ENCODE measurements at regions not wholly inside any gene's neighbourhood (a gene's known extent, or its start where the extent isn't known, plus 50 kb on each side); places are given as distances from the start of the nearest gene placed in this dataset.

DNA sequence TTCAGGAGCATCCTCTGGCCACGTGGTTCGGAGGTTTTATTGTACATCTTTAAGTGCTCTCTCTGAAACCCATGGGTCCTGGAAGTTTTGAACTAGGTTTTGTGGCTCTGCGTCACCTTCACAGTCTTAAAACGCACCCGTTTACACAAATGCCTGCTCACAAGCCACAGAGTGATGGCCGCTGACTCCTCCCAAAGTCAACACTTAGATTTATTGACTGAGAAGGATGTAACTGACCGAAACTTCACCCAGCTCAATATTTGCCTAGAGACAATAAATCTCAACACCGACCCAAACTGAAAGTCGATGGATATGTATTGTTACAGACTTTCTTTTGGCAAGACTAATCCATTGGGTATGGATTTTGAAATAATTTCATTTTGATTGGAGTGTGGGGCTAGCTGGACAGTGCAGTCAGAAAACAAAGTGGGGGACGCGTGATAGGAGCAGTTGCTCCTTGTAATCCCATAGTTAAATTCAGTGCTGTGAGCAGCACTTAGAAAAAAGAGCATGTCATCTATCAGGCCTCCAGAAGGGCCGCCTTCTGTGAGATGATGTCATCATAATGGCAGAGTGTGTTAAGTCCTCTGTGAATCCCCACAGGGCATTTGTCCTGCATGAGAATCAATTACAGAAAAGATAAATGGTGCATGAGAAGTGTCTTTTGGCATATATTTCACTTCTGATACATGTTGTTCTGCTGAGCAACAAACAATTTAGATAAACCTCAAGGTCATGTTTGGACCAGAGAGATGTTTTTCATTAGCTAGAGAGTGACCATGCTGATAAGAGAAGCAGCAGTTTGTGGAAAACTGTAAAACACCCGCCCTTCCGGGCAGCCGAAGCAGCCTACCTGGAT lies 183.7 kb downstream of the INO80D start:
- DNase-seq (ENCODE audit: low read depth): no peak

- DNase-seq (ENCODE audit: low read depth): no peak
Measured at GRCh38 chr2:205901491-205901890, 184.5 kb downstream of the INO80D start.

- no peak for DNase-seq (ENCODE audit: low read depth)
Measured at GRCh38 chr2:205898744-205899143, 187.2 kb downstream of the INO80D start.

GRCh38 chr2:205895981-205896655 lies 189.9 kb downstream of the INO80D start:
- DNase-seq (ENCODE audit: low read depth): no peak

GRCh38 chr2:205892665-205893259 lies 193.2 kb downstream of the INO80D start:
- DNase-seq (ENCODE audit: low read depth): no peak

- no peak for DNase-seq (ENCODE audit: low read depth)
Measured at GRCh38 chr2:205892251-205892655, 193.7 kb downstream of the INO80D start.

- DNase-seq (ENCODE audit: low read depth): no peak
Measured at GRCh38 chr2:205889114-205889513, 196.9 kb downstream of the INO80D start.

DNA sequence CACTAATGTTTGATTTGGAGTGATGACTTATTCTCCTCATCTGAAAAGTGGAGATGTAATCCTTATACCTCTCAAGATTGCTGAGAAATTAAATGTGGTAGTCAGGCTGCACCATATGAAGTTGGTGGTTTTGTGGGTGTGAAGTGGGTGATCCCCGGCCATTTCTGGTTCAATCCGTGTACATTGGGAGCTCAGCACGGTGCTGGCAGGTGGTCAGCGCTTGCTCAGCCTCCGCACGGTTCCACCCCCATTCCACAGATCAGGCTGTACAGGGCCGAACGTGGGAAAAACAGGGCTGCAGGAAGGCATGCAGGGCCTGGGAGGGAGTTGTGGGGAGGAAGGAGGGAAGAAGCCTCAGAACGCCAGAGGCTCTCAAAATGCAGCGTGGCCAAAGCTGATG lies 198.3 kb downstream of the INO80D start:
- no peak for DNase-seq (ENCODE audit: low read depth)

DNA sequence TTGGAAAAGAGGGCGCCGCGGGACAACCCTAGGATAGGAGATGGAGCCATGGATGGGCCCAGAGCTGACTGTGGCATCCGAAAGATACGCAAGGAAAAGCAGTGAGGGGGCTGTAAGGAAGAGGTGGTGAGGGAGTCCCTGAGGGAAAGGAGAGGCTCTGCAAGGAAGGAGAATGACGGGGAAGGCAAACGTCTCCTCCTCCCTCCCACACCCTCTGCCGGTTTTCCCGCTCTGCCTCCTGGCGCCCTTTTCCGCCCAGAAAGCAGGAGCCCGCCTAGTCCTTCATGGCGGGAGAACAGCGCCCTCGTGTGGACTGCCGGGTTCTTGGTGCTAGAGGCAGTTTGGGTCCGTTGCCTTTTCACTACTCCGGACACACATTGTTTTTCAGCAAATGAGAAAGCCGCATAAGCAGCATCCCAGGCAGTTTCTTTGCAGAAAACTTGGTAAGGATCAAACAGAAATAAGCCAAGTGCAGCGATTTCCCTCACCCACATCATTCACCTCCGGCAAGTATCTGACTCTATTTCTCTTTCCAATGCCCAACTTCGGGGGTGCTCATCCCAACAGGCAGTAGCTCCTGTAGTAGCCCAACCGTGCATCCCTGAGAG lies 200.4 kb downstream of the INO80D start:
- DNase-seq (ENCODE audit: low read depth): peak; percentile 44

DNA sequence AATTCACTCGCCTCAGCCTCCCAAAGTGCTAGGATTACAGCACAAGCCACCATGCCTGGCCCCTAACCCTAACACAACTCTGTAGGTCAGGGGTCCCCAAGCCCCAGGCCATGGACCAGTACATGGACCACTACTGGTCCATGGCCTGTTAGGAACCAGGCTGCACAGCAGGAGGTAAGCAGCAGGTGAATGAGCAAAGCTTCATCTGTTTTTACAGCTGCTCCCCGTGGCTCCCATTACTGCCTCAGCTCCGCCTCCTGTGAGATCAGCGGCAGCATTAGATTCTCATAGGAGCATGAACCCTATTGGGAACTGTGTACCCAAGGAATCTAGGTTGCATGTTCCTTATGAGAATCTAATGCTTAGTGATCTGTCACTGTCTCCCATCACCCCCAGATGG lies 201.7 kb downstream of the NRP2 start:
- no peak for DNase-seq (ENCODE audit: low read depth)

DNA sequence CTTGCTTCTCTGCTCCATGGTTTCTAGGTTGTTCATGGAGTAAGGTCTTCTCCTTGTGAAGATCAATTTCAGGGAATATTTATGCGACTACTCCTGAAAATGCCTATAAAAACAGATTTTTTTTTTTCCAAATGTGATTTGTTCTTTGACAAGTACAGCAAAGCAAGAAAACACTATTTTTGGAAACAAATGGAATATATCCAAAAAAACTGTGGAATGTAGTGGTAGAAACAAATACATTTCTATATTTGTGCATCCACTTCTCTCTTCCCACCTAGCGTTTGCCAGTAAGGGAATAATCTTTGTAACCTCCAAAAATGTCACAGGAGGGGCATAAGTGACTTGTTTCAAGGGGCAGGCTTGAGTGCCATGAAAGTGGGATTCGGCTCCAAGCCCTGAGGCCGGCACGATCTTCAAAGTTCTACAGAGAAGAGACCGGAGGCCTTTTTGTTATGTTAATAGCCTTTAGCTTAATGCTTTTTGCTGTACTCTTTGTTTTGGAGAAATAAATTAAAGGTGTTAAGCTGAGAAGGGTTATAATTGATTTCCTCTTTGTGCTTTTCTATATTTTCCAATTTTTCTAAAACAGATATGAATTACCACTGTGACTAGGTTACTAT lies 200.6 kb downstream of the NRP2 start:
- no peak for DNase-seq (ENCODE audit: low read depth)

DNA sequence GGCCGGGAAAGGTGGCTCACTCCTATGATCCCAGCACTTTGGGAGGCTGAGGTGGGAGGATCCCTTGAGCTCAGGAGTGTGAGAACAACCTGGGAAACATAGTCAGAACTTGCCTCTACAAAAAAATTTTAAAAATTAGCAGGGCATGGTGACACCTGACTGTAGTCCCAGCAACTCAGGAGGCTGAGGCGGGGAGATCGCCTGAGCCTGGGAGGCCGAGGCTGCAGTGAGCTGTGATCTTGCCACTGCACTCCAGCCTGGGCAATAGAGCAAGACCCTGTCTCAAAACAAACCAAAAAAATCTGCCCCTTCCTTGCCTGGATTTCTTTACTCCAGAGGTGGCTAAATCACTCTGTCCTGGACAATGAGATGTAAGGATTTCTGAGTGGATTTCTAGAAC lies 197.7 kb downstream of the NRP2 start:
- DNase-seq (ENCODE audit: low read depth): no peak

DNA sequence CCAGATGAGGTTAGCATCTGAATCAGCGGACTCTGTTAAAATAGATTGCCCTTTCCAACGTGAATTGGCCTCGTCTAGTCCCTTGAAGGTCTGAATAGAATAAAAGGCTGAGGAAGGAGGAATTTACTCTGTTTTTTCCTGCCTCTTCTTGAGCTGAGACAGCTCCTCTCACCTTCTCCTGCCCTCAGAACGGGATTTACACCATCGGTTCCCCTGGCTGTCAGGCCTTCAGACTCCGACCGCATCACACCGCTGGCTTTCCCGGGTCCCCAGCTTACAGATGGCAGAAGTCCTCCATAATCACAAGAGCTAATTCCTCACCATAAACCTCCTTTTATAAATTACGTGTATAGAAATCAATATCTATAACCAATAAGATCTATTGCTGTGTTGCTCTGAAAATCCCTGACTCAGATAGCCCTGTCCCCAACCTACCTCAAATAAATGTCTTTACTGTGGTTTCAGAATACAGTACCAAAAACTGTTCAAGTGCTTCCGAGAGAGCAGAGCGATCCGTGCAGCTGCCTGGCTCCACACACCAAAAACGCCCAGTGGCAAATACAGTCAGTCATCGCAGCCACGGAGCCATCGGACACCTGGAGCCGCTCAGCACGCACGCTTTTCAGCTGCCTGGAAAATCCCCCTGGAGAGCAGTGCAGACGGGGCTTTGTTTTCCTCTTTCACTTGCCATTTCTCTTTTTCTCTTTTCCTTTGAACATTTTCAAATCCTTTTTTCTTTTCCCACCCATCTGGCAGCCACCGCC lies 196.9 kb downstream of the NRP2 start:
- DNase-seq (ENCODE audit: low read depth): no peak

DNA sequence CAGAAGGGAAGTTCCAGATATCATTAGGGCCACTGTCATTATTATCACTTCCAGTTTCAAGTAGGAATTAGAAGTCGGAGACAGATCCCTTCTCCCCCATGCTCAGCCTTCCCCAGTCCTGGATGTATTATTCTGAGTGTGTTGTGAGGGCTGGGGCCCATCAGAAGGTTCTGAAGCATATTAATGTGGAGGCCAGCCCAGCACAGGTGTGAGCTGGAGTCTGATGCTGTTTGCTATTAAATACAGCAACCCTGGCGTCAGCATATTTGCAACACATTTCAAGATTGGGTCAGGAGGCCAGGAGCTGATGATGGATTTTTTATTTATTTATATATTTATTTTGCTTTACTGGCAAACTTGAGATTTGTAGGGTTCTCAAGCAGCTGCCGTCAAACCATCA lies 195.2 kb downstream of the NRP2 start:
- DNase-seq (ENCODE audit: low read depth): no peak

DNA sequence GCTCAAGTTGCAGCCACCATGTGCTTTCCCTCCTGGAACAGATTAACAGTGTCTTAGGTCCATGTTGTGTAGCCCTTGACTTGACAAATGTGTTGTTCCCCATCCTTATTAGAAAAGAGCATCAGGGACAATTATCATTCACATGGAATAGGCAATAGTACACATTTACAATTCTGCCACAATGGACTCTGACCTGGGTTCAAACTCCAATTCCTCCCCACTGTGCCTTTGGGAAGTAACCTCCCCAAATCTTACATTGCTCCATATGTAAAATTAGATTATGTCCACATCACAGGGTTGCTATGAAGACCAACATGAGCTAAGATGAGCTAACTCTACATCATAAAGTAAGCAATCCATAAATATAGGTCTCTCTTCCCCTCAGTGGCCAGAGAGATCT lies 193.8 kb downstream of the NRP2 start:
- DNase-seq (ENCODE audit: low read depth): no peak

GRCh38 chr2:205872716-205873115 lies 190.4 kb downstream of the NRP2 start:
- no peak for DNase-seq (ENCODE audit: low read depth)

GRCh38 chr2:205869439-205869838 lies 187.1 kb downstream of the NRP2 start:
- no peak for DNase-seq (ENCODE audit: low read depth)

DNA sequence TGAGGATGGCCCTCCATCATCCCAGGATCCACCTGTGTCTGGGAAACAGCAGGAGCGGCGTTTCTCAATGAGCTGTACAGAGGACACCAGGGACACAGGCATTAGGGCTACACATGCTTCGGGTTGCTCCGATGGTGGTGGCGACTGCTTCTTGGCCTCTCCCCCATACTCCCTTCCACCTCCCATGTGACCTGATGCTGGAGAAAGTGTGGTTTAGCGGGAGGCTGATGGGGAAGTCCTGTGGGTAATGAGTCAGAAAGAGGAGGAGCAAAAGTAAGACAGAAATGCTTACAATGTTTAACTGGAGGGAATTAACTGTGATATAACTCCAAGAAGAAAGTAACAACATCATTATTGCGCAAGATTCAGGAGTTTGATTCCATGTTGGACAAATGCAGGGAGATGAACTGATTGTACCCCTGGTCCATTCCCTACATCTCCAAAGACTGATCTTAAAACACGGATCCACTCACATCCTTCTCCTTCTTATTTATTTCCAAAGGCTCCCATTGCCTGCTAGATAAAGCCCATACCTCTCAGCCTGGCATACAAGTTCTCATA lies 186.6 kb downstream of the NRP2 start:
- DNase-seq (ENCODE audit: low read depth): no peak

GRCh38 chr2:205868053-205868452 lies 185.8 kb downstream of the NRP2 start:
- no peak for DNase-seq (ENCODE audit: low read depth)

DNA sequence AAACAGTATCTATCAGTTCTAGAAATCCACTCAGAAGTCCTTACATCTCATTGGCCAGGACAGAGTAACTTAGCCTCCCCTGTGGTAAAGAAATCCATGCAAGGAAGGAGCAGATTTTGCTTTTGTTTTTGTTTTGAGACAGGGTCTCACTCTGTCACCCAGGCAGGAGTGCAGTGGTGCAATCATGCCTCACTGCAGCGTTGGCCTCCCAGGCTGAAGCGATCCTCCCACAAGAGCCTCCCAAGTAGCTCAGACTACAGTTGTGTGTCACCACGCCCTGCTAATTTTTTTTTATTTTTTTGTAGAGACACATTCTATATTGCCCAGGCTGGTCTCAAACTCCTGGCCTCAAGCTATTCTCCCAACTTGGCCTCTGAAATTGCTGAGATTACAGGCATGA lies 185.1 kb downstream of the NRP2 start:
- DNase-seq (ENCODE audit: low read depth): no peak

DNA sequence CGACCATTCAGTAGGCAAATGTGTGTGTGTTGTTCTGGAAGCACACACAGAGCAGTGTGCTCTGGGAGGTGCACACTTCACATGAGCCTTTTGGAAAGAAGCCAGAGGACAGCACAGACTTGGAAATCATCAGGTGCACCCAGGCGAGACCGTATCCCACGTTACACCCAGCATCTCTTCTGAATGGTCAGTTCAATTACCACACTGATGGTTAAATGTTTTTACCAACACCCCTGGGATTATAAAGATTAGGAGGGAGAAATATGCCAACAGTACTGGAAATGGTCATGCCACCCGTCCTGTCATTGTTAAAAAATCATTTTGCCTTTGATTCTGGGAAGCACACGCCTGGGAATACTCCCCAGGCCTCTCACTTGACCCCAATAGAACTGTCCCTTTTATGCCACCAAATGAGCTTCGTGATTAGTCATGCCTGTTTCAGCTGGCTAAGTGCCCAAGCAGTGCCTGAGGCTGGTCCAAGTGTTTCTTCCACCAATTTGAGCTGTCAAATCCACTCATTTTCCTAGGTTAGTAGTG lies 183.7 kb downstream of the NRP2 start:
- DNase-seq (ENCODE audit: low read depth): no peak
